ENCODE measurements at regions not wholly inside any gene's neighbourhood (a gene's known extent, or its start where the extent isn't known, plus 50 kb on each side); places are given as distances from the start of the nearest gene placed in this dataset.

- Histone ChIP-seq H3K27me3 (no peaks in the 10 kb centered on the region), H3K36me3 (no peaks in the 10 kb centered on the region), H3K4me1 (no peaks in the 10 kb centered on the region), H3K4me3 (no peak overlapping the region), H3K9me3 (no peaks in the 10 kb centered on the region), H3K27ac (no peak overlapping the region)
- DNase-seq (ENCODE audit: low spot score in 2 of 2) = no peak
- WGBS = 69% methylated on average over 4 of the region's 4 CpGs
- TF ChIP-seq EP300 (IDR thresholded peaks at IDR 0.05) (no peak), POLR2A (IDR thresholded peaks at IDR 0.05) (no peak)
Observed at GRCh38 chr2:53473236-53473635, 294.4 kb upstream of the CHAC2 start.

- WGBS = 56% methylated on average over 4 of the region's 4 CpGs
- Histone ChIP-seq H3K4me3 (no peak overlapping the region), H3K27me3 (no peaks in the 10 kb centered on the region), H3K9me3 (no peaks in the 10 kb centered on the region), H3K4me1 (no peaks in the 10 kb centered on the region), H3K27ac (no peak overlapping the region), H3K36me3 (no peaks in the 10 kb centered on the region)
- no peak for TF ChIP-seq EP300 (IDR thresholded peaks at IDR 0.05)
- TF ChIP-seq POLR2AphosphoS5 (IDR thresholded peaks at IDR 0.05) = no peak
- no peak for TF ChIP-seq CTCF (IDR thresholded peaks at IDR 0.05)
- TF ChIP-seq POLR2A (IDR thresholded peaks at IDR 0.05) = no peak
- no peak for DNase-seq (ENCODE audit: low spot score in 2 of 2)
Observed at GRCh38 chr2:53467467-53468180, 300.0 kb upstream of the CHAC2 start.

GRCh38 chr2:53463806-53464726 lies 303.5 kb upstream of the CHAC2 start:
- WGBS = 83% methylated on average over 3 of the region's 3 CpGs
- TF ChIP-seq POLR2A (IDR thresholded peaks at IDR 0.05) (no peak), EP300 (IDR thresholded peaks at IDR 0.05) (no peak), CTCF (IDR thresholded peaks at IDR 0.05) (no peak), POLR2AphosphoS5 (IDR thresholded peaks at IDR 0.05) (no peak)
- H3K4me1 ChIP-seq = no peaks in the 10 kb centered on the region

GRCh38 chr2:53460937-53461336 lies 306.7 kb upstream of the CHAC2 start:
- H3K4me1 ChIP-seq = no peaks in the 10 kb centered on the region
- DNase-seq (ENCODE audit: low spot score in 2 of 2) = no peak
- TF ChIP-seq POLR2A (IDR thresholded peaks at IDR 0.05) = no peak
- TF ChIP-seq EP300 (IDR thresholded peaks at IDR 0.05) = no peak
- no peak for TF ChIP-seq POLR2AphosphoS5 (IDR thresholded peaks at IDR 0.05)
- TF ChIP-seq CTCF (IDR thresholded peaks at IDR 0.05) = no peak
- no peaks in the 10 kb centered on the region for H3K27me3 ChIP-seq
- WGBS = 91% methylated on average over 6 of the region's 6 CpGs
- H3K27ac ChIP-seq = no peak overlapping the region
- no peaks in the 10 kb centered on the region for H3K36me3 ChIP-seq
- H3K4me3 ChIP-seq = no peak overlapping the region
- H3K9me3 ChIP-seq = no peaks in the 10 kb centered on the region

More at GRCh38 chr2:53463806-53464726, 303.5 kb upstream of the CHAC2 start:
- Histone ChIP-seq H3K27me3 (no peaks in the 10 kb centered on the region), H3K27ac (no peak overlapping the region), H3K4me3 (no peak overlapping the region), H3K36me3 (no peaks in the 10 kb centered on the region), H3K9me3 (no peaks in the 10 kb centered on the region)
- DNase-seq (ENCODE audit: low spot score in 2 of 2) = no peak

- H3K27me3 ChIP-seq = no peaks in the 10 kb centered on the region
- no peak overlapping the region for H3K4me3 ChIP-seq
- WGBS = 90% methylated on average over 1 of the region's 1 CpG
- no peak overlapping the region for H3K27ac ChIP-seq
- no peaks in the 10 kb centered on the region for H3K9me3 ChIP-seq
- H3K36me3 ChIP-seq = no peaks in the 10 kb centered on the region
- no peaks in the 10 kb centered on the region for H3K4me1 ChIP-seq
- no peak for DNase-seq (ENCODE audit: low spot score in 2 of 2)
- TF ChIP-seq CTCF (IDR thresholded peaks at IDR 0.05) = no peak
- no peak for TF ChIP-seq EP300 (IDR thresholded peaks at IDR 0.05)
- TF ChIP-seq POLR2A (IDR thresholded peaks at IDR 0.05) = no peak
- TF ChIP-seq POLR2AphosphoS5 (IDR thresholded peaks at IDR 0.05) = no peak
Observed at GRCh38 chr2:53460347-53460746, 307.3 kb upstream of the CHAC2 start.

Measured in suprapubic skin (tissue), 4 donors.